SHP77 (cell line): ENCODE measurements at regions not wholly inside any gene's neighbourhood (a gene's known extent, or its start where the extent isn't known, plus 50 kb on each side); places are given as distances from the start of the nearest gene placed in this dataset.

Source experiments
- DNase-seq, 2 experiments: peaks; one replicate each; lab custom pipeline; 2025; lab: John Stamatoyannopoulos, UW

GRCh38 chr12:92581604-92582003 is 121.2 kb upstream of the PLEKHG7 start:
- DNase-seq, result no peak

GRCh38 chr12:92574911-92575570 is 127.7 kb upstream of the PLEKHG7 start:
- DNase-seq, result no peak

- DNase-seq, result peak in 1 of 2 experiments; percentile 44
Observed at GRCh38 chr12:92574051-92574783, 128.6 kb upstream of the PLEKHG7 start.

GRCh38 chr12:92573104-92573503 is 129.7 kb upstream of the PLEKHG7 start:
- no peak for DNase-seq

- no peak for DNase-seq
Observed at GRCh38 chr12:92571844-92572543, 130.8 kb upstream of the PLEKHG7 start.

GRCh38 chr12:92571169-92571568 is 131.6 kb upstream of the PLEKHG7 start:
- no peak for DNase-seq

GRCh38 chr12:92570056-92570753 is 132.6 kb upstream of the PLEKHG7 start:
- DNase-seq, result peak; percentile 39 to 72

GRCh38 chr12:92568691-92569090 is 134.1 kb upstream of the PLEKHG7 start:
- DNase-seq, result no peak

- DNase-seq, result no peak
Observed at GRCh38 chr12:92566448-92567019, 136.3 kb upstream of the PLEKHG7 start.

- DNase-seq, result no peak
Observed at GRCh38 chr12:92563819-92564218, 139.0 kb upstream of the PLEKHG7 start.

GRCh38 chr12:92562063-92562734 is 140.6 kb upstream of the PLEKHG7 start:
- no peak for DNase-seq

- DNase-seq, result no peak
Observed at GRCh38 chr12:92561543-92561899, 141.3 kb upstream of the PLEKHG7 start.

- no peak for DNase-seq
Observed at GRCh38 chr12:92560713-92561542, 141.9 kb upstream of the PLEKHG7 start.

- no peak for DNase-seq
Observed at GRCh38 chr12:92558806-92559205, 144.0 kb upstream of the PLEKHG7 start.

- DNase-seq, result no peak
Observed at GRCh38 chr12:92558215-92558773, 144.5 kb upstream of the PLEKHG7 start.

GRCh38 chr12:92557422-92557724 is 145.4 kb upstream of the PLEKHG7 start:
- DNase-seq, result no peak

- DNase-seq, result no peak
Observed at GRCh38 chr12:92556637-92557421, 146.0 kb upstream of the PLEKHG7 start.

- DNase-seq, result no peak
Observed at GRCh38 chr12:92556141-92556540, 146.6 kb upstream of the PLEKHG7 start.

GRCh38 chr12:92554158-92555073 is 148.4 kb upstream of the PLEKHG7 start:
- DNase-seq, result no peak
